ENCODE measurements at regions not wholly inside any gene's neighbourhood (a gene's known extent, or its start where the extent isn't known, plus 50 kb on each side); places are given as distances from the start of the nearest gene placed in this dataset.

- TF ChIP-seq L3MBTL2 (conservative IDR thresholded peaks at IDR 0.05): no peak
- no peak for TF ChIP-seq FOXK2 (IDR thresholded peaks at IDR 0.05)
- TF ChIP-seq, protein P1, sequence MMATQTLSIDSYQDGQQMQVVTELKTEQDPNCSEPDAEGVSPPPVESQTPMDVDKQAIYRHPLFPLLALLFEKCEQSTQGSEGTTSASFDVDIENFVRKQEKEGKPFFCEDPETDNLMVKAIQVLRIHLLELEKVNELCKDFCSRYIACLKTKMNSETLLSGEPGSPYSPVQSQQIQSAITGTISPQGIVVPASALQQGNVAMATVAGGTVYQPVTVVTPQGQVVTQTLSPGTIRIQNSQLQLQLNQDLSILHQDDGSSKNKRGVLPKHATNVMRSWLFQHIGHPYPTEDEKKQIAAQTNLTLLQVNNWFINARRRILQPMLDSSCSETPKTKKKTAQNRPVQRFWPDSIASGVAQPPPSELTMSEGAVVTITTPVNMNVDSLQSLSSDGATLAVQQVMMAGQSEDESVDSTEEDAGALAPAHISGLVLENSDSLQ (IDR thresholded peaks at IDR 0.05): no peak
- no peak for TF ChIP-seq SUZ12 (IDR thresholded peaks at IDR 0.05)
- TF ChIP-seq BHLHE40 (IDR thresholded peaks at IDR 0.05; ENCODE audit: borderline replicate concordance): no peak
- no peak for TF ChIP-seq SP1 (IDR thresholded peaks at IDR 0.05)
- no peak for TF ChIP-seq ELF4 (IDR thresholded peaks at IDR 0.05)
- no peak for TF ChIP-seq HDGF (IDR thresholded peaks at IDR 0.05; ENCODE audit: borderline replicate concordance)
- TF ChIP-seq FOXM1 (IDR thresholded peaks at IDR 0.05; ENCODE audit: borderline replicate concordance): no peak
- TF ChIP-seq LEF1 (IDR thresholded peaks at IDR 0.05; ENCODE audit: borderline replicate concordance): no peak
- TF ChIP-seq TARDBP (IDR thresholded peaks at IDR 0.05): no peak
Measured at GRCh38 chr13:48816700-48817099, 159.0 kb upstream of the FNDC3A start.

Measured in HEK293T (cell line).